OCI-LY7 (cell line): ENCODE measurements at regions not wholly inside any gene's neighbourhood (a gene's known extent, or its start where the extent isn't known, plus 50 kb on each side); places are given as distances from the start of the nearest gene placed in this dataset.

ENCODE experiments used
- CTCF ChIP-seq: fragments of 200-600 bp; sonication (generic); conservative IDR thresholded peaks from 2 replicates; pipeline ENCODE4 v1.5.1; 2014; ENCODE audit warnings: mild to moderate bottlenecking, antibody characterized with exemption, low read length, moderate library complexity, mixed read lengths
- EZH2phosphoT487 ChIP-seq: fragments of 200-600 bp; sonication (generic); IDR thresholded peaks from 2 replicates; pipeline ENCODE4 v1.6.1; 2018; ENCODE audit warnings: low read depth, borderline replicate concordance, mild to moderate bottlenecking, mixed run types, antibody characterized with exemption, low read length, moderate library complexity, mixed read lengths

- TF ChIP-seq CTCF, result no peak
- no peak for TF ChIP-seq EZH2phosphoT487
Observed at GRCh38 chr21:28213261-28213660, 779.4 kb downstream of the LTN1 start.
